ENCODE measurements at regions not wholly inside any gene's neighbourhood (a gene's known extent, or its start where the extent isn't known, plus 50 kb on each side); places are given as distances from the start of the nearest gene placed in this dataset.

GRCh38 chr2:2591542-2591940 is 260.5 kb upstream of the MYT1L start:
- Histone ChIP-seq H4K91ac (ENCODE audit: insufficient read depth, low read depth, low read length) (no peak overlapping the region), H2BK5ac (ENCODE audit: low read depth, low read length, poor library complexity, severe bottlenecking) (no peak overlapping the region), H3K23ac (ENCODE audit: low read depth, low read length) (no peak overlapping the region), H2AK9ac (replicated peaks; ENCODE audit: low read depth, low read length, poor library complexity) (no peak overlapping the region), H2AFZ (replicated peaks; ENCODE audit: low read length, poor library complexity) (no peak overlapping the region), H3K4me2 (ENCODE audit: low read depth, low read length) (no peak overlapping the region), H3K9me1 (ENCODE audit: insufficient read depth, low read length) (no peaks in the 10 kb centered on the region), H3K9me3 (ENCODE audit: control insufficient read depth, insufficient read depth, low read length) (peaks cover 21% of the 10 kb centered on the region), H4K20me1 (ENCODE audit: insufficient read depth, low read length) (no peaks in the 10 kb centered on the region), H3K9ac (ENCODE audit: low read depth, low read length) (no peak overlapping the region), H3K27ac (ENCODE audit: insufficient read depth, low read length) (no peak overlapping the region), H3K36me3 (ENCODE audit: control insufficient read depth, insufficient read depth, low read length) (no peaks in the 10 kb centered on the region), H3K18ac (ENCODE audit: low read depth, low read length) (no peak overlapping the region), H2BK120ac (ENCODE audit: low read depth, low read length) (no peak overlapping the region), H3K56ac (ENCODE audit: extremely low read depth, insufficient read depth, low read length) (no peak overlapping the region), H2BK20ac (ENCODE audit: low read depth, low read length) (no peak overlapping the region), H2BK15ac (ENCODE audit: low read depth, low read length) (no peak overlapping the region), H4K5ac (ENCODE audit: low read depth, low read length) (no peak overlapping the region), H3K27me3 (ENCODE audit: control insufficient read depth, insufficient read depth, low read length) (no peaks in the 10 kb centered on the region), H3K4me3 (ENCODE audit: insufficient read depth, low read depth, low read length) (no peak overlapping the region), H3K4me1 (ENCODE audit: control insufficient read depth, insufficient read depth, low read length) (no peaks in the 10 kb centered on the region), H4K8ac (ENCODE audit: low read depth in 2 of 2, low read length in 2 of 2) (no peak overlapping the region), H2AK5ac (ENCODE audit: low read depth, low read length) (no peak overlapping the region), H3K14ac (replicated peaks; ENCODE audit: low read depth, low read length) (no peak overlapping the region), H3K79me1 (ENCODE audit: low read depth in 1 of 2, low read length in 2 of 2) (no peaks in the 10 kb centered on the region), H3K4ac (ENCODE audit: low read depth, low read length) (no peak overlapping the region)
- ChIA-PET CTCF (no interaction called here), POLR2A (ENCODE audit: unreplicated experiment) (no interaction called here)
- intact Hi-C loops (cut with micrococcal nuclease) (no loop called here), in situ Hi-C loops (cut with MboI; ENCODE audit: low sequenced_read_pairs) (no loop called here), dilution Hi-C loops (cut with HindIII; ENCODE audit: low sequenced_read_pairs, unreplicated experiment) (no loop called here)
- no peak for ATAC-seq (ENCODE audit: low read depth)
- BruUV-seq (replicated peaks): no TSS peak
- 0% methylated on average over 1 of the region's 6 CpGs; no CpG with 5 or more reads in 1 of the 2 experiments for WGBS, 2 experiments (ENCODE audit: extremely low coverage in 2 of 2, insufficient read length in 1 of 2)
- TF ChIP-seq RFX5 (IDR thresholded peaks at IDR 0.05; ENCODE audit: low read depth, low read length) (no peak), MAZ (IDR thresholded peaks at IDR 0.05; ENCODE audit: borderline replicate concordance, low read depth, low read length) (no peak), POLR2A (IDR thresholded peaks at IDR 0.05; ENCODE audit: low read depth, low read length) (no peak), SMC3 (IDR thresholded peaks at IDR 0.05; ENCODE audit: low read depth, low read length) (no peak), CHD1 (IDR thresholded peaks at IDR 0.05; ENCODE audit: low read depth, low read length) (no peak), USF2 (IDR thresholded peaks at IDR 0.05; ENCODE audit: low read depth, low read length) (no peak)
- DNase-seq: no peak
